Left renal cortex interstitium (tissue), 4 donors: ENCODE measurements at regions not wholly inside any gene's neighbourhood (a gene's known extent, or its start where the extent isn't known, plus 50 kb on each side); places are given as distances from the start of the nearest gene placed in this dataset.
"Not testable (repeated sequence)": the region's sequence is repeated elsewhere in the genome, so short reads cannot be mapped to it uniquely, and the experiment has no call there.

ENCODE experiments used
- DNase-seq, 4 donors: peaks; one replicate each; pipeline ENCODE4 v3.0.0-alpha.2; 2013; ENCODE audit warnings: low read depth in 4 of 4, low spot score in 2 of 4, missing footprints in 1 of 4

- no peak for DNase-seq
Observed at GRCh38 chr12:68387338-68387737, 55.2 kb upstream of the MDM1 start.

GRCh38 chr12:68389305-68389704, 57.1 kb upstream of the MDM1 start:
- no peak for DNase-seq

- no peak for DNase-seq
Observed at GRCh38 chr12:68391937-68392336, 59.8 kb upstream of the MDM1 start.

DNA sequence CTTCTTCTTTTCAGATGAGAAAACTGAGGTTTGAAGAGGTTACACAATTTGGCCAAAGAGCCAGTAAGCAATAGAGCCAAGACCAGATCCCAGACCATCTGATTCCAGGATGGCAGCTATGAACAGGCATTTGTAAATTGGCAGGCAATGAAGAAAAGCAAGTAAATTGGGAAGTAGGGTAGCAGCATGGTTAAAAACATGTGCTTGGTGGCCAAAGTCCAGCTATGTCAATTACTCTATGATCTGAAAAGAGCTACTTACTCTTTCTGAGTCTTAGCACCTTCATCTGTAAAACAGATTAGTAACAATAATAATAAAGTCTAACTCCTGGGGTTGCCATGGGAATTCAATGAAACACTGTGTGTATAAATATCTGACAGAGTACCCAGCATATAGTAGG, 60.2 kb upstream of the MDM1 start:
- DNase-seq = no peak

DNA sequence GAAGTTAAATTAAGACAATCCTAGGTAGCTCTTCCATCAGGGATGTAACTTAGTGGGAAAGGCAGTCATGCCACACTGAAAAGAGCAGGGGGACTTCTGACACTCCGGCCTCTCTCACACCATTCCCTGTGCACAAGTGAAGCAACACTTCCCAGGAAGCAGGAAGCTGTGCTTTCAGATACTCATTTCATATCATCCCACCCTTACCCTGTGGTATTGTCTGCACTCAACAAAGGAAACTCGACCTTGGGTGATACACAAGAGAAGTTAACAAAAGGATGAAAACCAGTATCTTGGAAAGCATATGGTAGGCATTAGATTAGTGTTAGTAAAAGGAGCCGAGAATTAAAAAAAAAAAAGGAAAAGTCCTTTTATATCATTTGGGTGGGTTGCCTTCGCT, 61.3 kb upstream of the MDM1 start:
- no peak for DNase-seq

DNA sequence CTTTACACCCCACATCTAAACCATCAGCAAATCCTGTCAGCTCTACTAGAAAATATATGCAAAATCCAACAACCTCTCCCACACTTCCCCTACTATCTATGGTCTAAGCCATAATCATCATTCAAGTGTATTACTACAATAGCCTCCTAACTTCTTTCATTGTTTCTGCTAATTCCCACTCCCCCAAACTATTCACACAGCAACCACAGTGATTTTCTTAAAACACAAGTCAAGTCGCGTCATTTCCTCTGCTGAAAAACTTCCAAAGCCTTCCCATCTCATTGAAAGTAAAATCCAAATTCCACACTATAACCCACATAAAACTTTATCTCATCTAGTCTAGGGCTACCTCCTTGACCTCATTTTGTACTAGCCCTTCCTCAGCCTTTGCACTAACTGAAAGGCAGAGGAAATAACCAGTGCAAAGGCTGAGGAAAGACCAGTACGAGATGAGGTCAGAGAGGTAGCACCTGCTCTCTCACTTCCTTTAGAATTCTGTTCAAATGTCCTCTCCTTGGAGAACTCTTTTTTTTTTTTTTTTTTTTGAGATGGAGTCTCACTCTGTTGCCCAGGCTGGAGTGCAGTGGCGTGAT, 65.5 kb upstream of the MDM1 start:
- DNase-seq = no peak

DNA sequence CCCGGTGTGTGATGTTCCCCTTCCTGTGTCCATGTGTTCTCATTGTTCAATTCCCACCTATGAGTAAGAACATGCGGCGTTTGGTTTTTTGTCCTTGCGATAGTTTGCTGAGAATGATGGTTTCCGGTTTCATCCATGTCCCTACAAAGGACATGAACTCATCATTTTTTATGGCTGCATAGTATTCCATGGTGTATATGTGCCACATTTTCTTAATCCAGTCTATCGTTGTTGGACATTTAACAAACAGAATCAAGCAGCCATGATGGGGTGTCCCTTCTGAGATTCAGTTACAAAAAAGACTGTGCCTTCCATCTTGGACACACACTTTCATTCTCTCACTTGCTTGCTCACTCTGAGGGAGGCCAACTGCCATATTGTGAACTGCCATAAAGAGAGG, 66.5 kb upstream of the MDM1 start:
- not testable (repeated sequence) for DNase-seq

DNA sequence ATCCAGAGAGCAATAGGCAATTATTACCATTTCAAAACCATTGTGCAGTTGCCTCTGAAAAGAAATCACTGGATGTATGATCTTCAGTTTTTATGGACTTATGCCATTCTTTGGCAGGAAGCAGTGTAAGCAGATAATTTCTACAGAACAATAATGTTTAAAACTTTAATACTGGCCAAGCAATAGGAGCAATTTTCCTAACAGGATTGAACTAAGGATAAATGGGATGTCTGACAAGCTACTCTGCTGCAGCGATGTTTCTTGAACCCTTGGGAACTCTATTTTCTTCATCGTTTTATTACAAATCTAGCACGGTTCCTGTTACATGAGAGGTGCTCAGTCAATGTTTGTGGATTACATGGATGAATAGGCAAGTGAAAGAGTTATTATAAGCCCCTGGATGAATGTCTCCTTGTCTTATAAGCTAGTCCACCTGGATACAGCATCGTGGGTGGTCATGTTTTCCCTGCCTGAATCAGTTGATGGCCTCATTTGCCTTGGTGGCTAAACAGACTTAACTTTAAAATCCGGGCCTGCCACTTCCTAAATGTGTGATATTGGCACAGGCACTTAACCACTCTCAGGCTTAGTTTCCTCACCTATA, 68.2 kb upstream of the MDM1 start:
- DNase-seq = no peak

DNA sequence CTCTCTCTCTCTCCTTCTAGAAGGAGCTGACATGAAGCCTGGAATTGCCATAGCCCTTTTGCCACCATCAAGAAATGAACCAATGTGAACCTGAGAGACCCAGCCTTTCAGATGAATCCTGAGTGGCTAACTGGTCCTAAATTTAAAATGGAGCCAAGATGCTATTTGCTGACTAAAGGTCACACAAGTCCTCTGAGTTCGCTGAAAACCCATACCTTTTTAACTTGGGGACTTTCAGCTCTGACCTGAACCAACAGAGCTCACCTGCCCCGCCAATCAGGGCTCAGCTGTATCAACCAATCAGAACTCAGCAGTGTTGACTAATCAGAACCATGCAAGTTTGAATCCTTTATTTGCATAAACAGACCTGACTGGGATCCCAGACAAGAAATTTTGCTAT, 70.3 kb upstream of the MDM1 start:
- DNase-seq = no peak

DNA sequence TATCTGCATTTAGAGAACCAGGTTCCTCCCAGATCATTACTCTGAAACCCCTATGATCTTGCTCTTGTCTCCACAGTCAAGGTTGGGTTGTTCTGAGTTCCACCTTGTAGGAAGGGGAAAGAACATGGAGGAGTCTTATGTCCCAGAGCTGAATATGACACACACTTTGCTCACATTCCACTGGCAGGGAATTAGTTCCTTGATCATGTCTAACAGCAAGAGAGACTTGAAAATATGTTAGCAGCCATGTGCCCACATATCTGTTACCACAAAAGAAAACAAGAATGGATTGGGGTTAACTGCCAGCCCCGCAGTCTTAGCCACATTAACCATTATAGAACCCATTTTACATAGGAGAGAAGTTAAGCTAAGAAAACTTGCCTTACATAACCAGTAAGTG, 71.1 kb upstream of the MDM1 start:
- DNase-seq = no peak

DNA sequence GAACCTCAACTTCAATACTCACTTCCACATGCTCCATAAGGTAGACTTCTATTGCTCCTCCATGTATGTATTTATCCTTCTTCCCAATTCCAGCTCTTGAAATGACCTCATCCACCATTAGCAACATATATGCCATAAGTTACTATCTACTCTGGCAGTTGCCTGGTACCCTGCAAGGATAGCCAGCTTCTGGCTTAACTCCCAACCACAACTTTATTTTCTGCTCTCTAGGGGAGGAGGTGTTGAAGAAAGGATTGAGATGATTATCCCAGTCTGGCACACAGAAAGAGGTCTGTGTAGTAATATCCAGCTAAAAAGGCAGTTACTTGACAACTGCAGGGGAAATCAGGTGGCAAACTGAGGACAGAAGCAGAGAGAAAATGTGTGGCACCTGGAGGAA, 71.5 kb upstream of the MDM1 start:
- no peak for DNase-seq

- DNase-seq = no peak
Observed at GRCh38 chr12:68405343-68405781, 73.2 kb upstream of the MDM1 start.

DNA sequence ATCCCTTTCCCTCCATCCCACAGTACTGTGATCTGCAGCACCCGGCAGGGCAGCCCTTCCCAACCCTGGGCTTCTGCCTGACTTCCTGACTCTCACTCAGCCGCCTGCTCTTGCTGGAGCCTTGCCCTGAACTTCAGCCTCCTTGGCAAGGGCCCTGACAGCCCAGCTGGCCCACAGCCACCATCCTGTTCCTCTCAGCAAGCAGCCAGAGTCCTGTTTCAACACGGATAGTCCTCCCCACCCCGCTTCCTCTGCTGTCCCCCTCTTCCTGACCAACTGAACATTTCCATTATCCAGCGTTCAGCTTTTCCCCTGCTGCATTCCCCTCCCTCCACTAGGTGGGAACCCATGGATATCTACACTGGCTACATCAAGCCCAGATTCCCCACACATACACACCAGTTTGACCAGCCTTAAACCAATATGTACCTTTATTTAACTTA, 74.0 kb upstream of the MDM1 start:
- no peak for DNase-seq

DNA sequence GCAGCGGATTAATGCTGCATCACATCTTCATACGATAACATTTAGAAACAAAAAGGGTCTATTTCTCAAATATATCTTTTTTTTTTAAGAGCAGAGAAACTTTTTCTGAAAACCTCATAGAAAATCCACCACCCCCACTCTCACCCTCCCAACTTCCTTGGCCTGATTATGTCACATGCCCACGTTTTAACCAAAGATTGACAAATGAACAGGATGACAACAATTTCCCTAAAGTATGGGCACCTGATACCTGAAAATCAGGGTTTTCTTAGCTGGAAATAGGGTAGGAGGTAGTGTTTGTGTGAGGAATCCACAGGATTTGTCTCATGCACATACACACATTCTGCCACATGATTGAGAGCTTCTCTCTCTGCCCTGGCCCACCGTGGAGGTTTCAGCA, 74.7 kb upstream of the MDM1 start:
- DNase-seq = no peak

DNA sequence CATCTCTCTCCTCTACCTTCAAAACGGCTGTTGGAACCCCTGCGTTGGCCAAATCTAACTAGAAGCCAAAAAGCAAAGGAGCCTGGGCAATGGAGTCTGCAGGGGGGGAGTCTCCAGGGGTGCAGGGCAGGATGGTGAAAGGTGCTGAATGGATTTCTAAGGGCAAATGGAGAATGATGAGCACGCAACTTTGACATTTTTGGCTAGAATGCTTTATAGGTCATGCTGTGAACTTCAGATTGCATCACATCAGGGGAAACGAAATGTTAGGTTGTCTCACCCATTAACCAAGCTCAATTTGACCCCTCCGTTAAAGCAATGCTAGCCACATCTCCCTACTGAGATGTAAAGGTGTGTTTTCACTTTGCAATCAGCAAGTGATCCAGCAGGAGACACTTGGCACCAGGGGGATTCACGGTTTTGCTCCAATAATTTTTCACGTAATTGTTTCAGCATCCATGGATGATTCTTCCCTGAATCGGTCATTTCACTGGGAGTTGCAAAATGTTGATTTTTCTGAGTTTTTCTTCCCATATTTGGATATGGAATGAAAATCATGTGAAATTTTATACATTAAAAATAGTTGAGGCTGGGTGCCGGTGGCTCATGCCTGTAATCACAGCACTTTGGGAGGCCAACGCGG, 78.0 kb upstream of the MDM1 start:
- no peak for DNase-seq

- no peak for DNase-seq
Observed at GRCh38 chr12:68411371-68411770, 79.2 kb upstream of the MDM1 start.

GRCh38 chr12:68414988-68415387, 82.8 kb upstream of the MDM1 start:
- DNase-seq = no peak

DNA sequence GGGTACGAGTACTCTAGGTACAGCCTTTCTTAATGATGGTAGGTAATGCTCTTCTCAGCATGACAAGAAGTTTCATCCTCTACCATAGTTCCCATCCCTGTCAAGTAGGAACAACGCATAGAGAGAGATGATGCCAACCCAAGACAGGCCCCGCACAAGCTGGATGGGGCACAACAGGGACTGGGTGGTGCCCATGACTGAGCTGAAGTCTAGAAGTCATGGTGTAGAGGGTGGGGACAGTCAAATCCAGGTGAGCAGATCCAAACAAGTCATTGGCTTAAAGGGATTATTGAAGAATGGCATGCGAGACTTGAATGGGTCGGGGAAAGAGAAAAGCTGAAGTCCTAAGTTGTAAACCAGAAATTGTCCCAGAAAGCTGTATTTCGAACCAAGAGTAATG, 84.2 kb upstream of the MDM1 start:
- DNase-seq = no peak

DNA sequence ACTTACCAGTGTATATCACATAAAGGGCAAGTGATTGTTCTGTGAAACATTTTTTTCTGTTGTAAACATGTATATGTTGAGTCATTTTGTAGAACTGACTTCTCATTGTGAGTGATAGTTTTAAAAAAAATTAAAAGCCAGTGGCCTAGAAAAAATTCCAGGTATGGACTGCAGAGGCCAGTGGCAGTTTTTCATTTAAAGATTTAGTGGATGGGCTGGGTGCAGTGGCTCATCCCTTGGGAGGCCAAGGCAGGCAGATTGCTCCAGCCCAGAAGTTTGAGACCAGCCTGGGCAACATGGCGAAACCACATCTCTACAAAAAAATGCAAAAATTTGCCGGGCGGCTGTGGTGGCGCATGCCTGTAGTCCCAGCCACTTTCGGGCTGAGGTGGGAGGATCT, 84.7 kb upstream of the MDM1 start:
- DNase-seq = no peak

DNA sequence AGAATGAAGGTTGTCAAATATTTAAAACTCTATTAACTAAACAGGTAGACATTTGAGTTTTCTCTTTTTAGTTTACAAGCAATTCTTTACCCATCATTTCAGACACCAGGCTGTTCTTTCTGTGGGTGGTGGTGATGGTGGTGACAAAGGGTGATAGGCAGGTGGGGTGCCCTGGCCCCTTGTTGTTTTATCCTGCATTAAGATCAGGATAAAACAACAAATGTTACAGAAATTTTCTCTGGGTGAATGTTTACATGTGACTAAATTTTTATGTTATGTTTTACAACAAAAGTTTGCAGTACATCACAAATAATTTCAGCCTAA, 85.9 kb upstream of the MDM1 start:
- DNase-seq = no peak

DNA sequence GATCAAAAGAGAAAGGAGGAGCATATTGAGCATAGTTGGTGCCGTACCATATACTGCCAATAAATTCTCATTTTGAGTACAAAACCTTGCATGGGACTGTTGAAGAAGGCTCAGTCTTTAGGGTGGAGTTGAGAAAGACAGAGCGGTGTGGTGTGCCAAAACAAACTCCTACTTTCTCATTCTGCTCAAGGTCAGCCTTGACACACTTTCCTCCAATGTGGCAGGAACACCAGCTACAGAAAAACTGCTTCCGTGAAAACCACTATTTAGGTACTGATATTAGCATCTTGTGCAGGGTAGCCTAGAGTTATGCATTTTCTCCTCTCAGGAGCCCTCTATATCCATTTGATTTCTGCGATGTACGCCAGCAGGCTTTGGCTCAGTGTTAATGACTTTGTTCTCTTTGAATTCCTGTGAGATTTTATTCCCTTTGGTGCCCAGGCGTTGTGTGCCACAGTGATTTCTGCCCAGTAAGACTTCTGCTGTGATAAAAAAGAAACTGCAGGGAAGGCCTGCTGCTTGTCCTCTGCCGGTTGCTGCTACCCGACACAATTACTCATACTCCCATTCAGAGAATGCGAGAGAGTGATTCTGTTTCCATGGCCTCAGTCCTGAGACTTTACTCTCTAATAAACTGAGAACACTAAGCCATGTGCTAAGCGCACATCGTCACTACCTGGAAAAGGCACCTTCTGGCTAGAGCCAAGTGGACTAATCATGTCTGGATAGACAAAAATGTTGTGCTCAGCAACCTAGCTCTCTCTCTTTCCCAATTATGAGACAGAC, 88.3 kb upstream of the MDM1 start:
- no peak for DNase-seq

DNA sequence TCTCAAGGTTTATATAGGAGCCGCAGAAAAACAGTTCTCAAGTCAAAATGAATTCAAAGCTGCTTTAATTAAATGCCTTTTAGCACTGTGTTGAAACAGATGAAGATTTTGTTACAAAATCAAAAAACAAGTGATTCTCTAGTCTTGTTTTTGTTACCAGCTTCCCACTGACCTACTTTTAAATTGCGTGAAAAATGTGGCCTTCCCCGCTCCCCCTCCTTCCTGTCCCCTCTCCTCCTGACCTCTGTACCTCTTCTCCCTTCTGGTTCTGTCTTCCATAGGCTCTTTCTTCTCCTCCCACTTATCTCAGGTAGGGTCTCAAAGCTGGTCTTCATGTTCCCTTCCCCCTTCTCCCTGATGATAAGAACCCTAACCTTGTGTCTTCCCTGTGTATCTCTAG, 90.0 kb upstream of the MDM1 start:
- DNase-seq = no peak
